GM12873 (cell line): ENCODE measurements at regions not wholly inside any gene's neighbourhood (a gene's known extent, or its start where the extent isn't known, plus 50 kb on each side); places are given as distances from the start of the nearest gene placed in this dataset.

ENCODE experiments used
- TF ChIP-seq, protein P1 (sequence below): IDR thresholded peaks from 2 replicates; pipeline ENCODE4 v1.5.1; 2012; ENCODE audit warnings: low read depth, mild to moderate bottlenecking, moderate library complexity, low read length, control low read depth; ENCODE audit not compliant: insufficient read depth; ENCODE audit errors: missing control alignments

- TF ChIP-seq, protein P1, sequence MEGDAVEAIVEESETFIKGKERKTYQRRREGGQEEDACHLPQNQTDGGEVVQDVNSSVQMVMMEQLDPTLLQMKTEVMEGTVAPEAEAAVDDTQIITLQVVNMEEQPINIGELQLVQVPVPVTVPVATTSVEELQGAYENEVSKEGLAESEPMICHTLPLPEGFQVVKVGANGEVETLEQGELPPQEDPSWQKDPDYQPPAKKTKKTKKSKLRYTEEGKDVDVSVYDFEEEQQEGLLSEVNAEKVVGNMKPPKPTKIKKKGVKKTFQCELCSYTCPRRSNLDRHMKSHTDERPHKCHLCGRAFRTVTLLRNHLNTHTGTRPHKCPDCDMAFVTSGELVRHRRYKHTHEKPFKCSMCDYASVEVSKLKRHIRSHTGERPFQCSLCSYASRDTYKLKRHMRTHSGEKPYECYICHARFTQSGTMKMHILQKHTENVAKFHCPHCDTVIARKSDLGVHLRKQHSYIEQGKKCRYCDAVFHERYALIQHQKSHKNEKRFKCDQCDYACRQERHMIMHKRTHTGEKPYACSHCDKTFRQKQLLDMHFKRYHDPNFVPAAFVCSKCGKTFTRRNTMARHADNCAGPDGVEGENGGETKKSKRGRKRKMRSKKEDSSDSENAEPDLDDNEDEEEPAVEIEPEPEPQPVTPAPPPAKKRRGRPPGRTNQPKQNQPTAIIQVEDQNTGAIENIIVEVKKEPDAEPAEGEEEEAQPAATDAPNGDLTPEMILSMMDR: no peak
Measured at GRCh38 chr19:31885280-31885853, 460.0 kb upstream of the ZNF507 start.

GRCh38 chr19:31890230-31890629, 455.2 kb upstream of the ZNF507 start:
- TF ChIP-seq, protein P1: no peak

DNA sequence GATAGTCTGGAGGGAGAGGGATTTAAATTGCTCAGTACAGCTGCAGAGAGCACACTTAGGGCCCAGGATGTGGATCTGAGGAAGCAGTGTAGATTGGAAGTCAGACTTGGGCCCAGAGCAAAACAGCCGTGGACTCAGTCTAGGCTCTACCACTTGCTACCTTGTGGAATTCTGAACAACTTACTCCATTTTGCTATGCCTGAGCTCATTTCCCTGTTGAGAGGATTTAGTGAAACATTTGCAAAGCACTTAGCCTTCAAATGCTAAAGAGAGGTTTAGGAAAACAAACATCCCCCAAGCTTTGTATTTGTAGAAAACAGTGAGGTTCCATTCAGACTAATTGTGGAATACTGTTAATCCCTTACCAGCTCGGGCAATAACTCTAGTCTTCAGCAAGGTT, 453.4 kb upstream of the ZNF507 start:
- TF ChIP-seq, protein P1: no peak

DNA sequence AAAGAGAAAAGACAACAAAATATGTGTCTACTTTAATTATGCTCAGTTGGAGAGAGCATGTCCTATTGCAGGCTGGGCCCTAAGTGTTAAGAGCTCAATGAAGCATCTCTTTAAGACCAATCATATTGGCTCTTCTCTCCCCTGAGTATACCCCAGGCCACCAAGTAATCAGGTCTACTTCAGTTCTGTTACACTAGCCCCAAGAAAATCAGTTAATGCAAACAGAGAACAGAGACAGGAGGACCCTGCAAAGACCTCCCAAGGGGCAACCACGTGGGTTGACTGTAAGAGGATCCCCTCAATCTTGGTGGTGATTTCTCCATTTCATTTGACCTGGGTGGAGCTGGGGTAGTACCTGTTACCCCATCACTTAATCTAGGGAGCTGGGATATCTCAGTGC, 451.0 kb upstream of the ZNF507 start:
- TF ChIP-seq, protein P1: no peak

DNA sequence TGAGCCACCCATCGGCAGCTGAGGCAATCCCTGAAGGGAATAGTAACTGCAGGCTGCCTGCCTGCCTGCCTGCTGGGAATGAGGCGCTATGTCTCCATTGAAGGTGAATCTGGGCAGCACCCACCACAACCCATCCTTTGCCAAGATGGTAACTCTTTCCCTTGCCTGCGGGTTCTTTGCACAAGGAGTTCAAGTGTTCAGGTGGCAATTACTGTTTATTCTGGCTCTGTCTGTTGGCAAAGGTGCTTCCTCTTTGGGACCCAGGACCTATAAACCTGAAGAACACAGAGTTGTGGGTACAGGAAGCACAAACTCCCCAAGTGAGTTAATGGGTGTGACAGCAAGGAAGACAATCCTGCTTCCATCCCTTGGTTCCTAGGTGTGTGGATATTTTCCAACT, 448.1 kb upstream of the ZNF507 start:
- TF ChIP-seq, protein P1: no peak

DNA sequence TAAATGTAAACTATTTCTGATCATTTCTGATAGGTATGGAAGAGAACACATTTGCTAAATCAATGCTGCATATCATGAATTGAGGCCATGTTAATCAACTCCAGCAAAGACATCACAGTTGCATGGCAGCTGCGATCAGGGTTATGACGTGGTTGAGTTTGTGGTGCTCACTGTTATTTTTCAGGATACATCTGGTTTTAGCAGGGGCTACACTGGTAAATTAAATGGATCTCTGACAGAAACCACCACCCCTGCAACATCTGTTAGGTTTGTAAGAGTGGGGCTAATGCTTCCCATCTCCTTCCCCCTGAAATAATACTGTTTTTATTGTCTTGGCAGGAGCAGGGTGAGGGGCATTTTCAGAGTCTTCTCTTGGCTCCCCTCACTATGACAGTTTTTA, 444.4 kb upstream of the ZNF507 start:
- TF ChIP-seq, protein P1: no peak

GRCh38 chr19:31902821-31903220, 442.6 kb upstream of the ZNF507 start:
- TF ChIP-seq, protein P1: no peak
